Activated T-cell treated with anti-CD3 and anti-CD28 coated beads for 1 hour (primary cell): ENCODE measurements at regions not wholly inside any gene's neighbourhood (a gene's known extent, or its start where the extent isn't known, plus 50 kb on each side); places are given as distances from the start of the nearest gene placed in this dataset.
"Not testable (repeated sequence)": the region's sequence is repeated elsewhere in the genome, so short reads cannot be mapped to it uniquely, and the experiment has no call there.

ENCODE experiments used
- DNase-seq: peaks from one replicate; pipeline ENCODE4 v3.0.0-alpha.2; 2020; ENCODE audit warnings: low read depth

GRCh38 chr2:215654148-215654819 is 218.4 kb upstream of the FN1 start:
- DNase-seq = no peak

GRCh38 chr2:215653344-215654030 is 217.6 kb upstream of the FN1 start:
- DNase-seq = no peak

- DNase-seq = no peak
Measured at GRCh38 chr2:215652388-215652787, 216.5 kb upstream of the FN1 start.

- DNase-seq = no peak
Measured at GRCh38 chr2:215651412-215651811, 215.5 kb upstream of the FN1 start.

- DNase-seq = no peak
Measured at GRCh38 chr2:215644233-215644897, 208.5 kb upstream of the FN1 start.

GRCh38 chr2:215638687-215639086 is 202.8 kb upstream of the FN1 start:
- no peak for DNase-seq

GRCh38 chr2:215637651-215638050 is 201.8 kb upstream of the FN1 start:
- no peak for DNase-seq

GRCh38 chr2:215636816-215637215 is 200.9 kb upstream of the FN1 start:
- DNase-seq = no peak

GRCh38 chr2:215635788-215636139 is 199.9 kb upstream of the FN1 start:
- DNase-seq = no peak

- DNase-seq = no peak
Measured at GRCh38 chr2:215635071-215635787, 199.4 kb upstream of the FN1 start.

GRCh38 chr2:215633360-215633759 is 197.5 kb upstream of the FN1 start:
- DNase-seq = no peak

- no peak for DNase-seq
Measured at GRCh38 chr2:215631696-215632095, 195.8 kb upstream of the FN1 start.

- DNase-seq = not testable (repeated sequence)
Measured at GRCh38 chr2:215630796-215631195, 194.9 kb upstream of the FN1 start.

- no peak for DNase-seq
Measured at GRCh38 chr2:215627771-215628170, 191.9 kb upstream of the FN1 start.

- DNase-seq = no peak
Measured at GRCh38 chr2:215626812-215627281, 191.0 kb upstream of the FN1 start.

GRCh38 chr2:215626063-215626462 is 190.2 kb upstream of the FN1 start:
- no peak for DNase-seq

- DNase-seq = no peak
Measured at GRCh38 chr2:215625207-215625606, 189.3 kb upstream of the FN1 start.

GRCh38 chr2:215624423-215624829 is 188.6 kb upstream of the FN1 start:
- DNase-seq = no peak

GRCh38 chr2:215622837-215623236 is 187.0 kb upstream of the FN1 start:
- no peak for DNase-seq

GRCh38 chr2:215621381-215621780 is 185.5 kb upstream of the FN1 start:
- no peak for DNase-seq

GRCh38 chr2:215620528-215620927 is 184.7 kb upstream of the FN1 start:
- no peak for DNase-seq

GRCh38 chr2:215619989-215620388 is 184.1 kb upstream of the FN1 start:
- DNase-seq = no peak
